ENCODE measurements at regions not wholly inside any gene's neighbourhood (a gene's known extent, or its start where the extent isn't known, plus 50 kb on each side); places are given as distances from the start of the nearest gene placed in this dataset.
"Not testable (repeated sequence)": the region's sequence is repeated elsewhere in the genome, so short reads cannot be mapped to it uniquely, and the experiment has no call there.

DNA sequence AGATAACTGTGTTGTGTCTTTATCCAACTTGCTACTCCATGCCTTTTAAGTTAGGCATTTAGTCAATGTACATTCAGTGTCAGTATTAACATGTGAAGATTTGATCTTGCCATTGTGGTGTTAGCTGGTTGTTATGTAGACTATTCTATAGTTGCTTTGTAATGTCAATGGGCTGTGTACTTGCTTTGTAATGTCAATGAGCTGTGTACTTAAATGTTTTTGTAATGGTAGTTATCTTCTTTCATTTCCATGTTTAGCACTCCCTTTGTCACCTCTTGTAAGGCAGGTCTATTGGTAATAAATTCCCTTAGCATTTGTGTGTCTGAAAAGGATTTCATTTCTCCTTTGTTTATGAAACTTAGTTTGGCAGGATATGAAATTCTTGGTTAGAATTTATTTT is 53.4 kb downstream of the MC4R start:
- DNase-seq (ENCODE audit: extremely low read depth in 1 of 2, low read depth in 1 of 2) = no peak

DNA sequence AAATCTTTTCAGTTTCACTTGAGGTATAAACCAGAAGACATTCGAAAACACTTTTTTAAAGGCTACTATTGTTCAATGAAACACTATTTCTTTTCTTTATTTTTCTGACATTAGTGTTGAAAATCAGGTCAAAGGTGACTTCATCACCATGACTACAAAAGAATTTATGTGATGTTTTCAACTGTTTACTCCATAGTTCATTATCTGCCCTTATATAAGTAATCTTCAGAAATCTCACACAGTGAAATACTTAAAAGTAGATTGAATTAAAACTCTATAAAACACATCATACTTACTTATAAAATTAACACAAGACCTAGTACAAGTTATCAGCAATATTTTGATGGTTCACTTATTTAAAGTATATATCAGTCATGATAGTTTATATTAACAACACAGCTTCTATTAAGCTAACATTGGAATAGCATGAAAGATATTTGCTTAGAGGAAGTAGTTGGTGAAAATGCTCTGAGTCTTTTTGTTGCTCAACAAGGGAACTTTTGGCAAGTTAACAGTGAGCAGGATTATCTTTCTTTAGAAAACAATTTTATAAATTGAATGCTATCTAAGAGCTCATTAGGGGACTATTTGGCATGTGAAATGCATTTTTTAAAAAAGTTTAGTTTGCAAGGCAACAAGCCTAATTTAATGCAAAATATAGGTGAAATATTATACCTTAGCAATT is 60.8 kb downstream of the MC4R start:
- no peak for DNase-seq (ENCODE audit: extremely low read depth in 1 of 2, low read depth in 1 of 2)

DNA sequence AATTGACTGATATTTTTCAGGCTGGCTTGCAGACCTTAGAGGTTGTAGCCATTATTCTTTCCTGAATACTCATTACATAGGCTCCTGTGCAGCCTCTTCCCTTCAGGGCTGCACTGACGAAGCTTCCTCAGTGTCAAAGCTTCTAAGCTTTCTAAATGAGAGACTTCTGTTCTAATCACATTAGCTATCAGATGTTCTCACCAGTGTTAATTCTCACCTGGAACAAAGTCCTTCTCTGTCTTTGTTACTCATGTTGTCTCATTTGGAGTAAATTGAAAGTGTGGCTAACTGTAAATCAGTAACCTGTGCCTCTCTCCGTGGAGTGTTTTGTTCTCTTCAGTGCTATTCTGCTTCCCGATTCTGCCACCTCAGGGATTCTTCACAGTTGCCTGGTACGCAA is 76.9 kb downstream of the MC4R start:
- no peak for DNase-seq (ENCODE audit: extremely low read depth in 1 of 2, low read depth in 1 of 2)

DNA sequence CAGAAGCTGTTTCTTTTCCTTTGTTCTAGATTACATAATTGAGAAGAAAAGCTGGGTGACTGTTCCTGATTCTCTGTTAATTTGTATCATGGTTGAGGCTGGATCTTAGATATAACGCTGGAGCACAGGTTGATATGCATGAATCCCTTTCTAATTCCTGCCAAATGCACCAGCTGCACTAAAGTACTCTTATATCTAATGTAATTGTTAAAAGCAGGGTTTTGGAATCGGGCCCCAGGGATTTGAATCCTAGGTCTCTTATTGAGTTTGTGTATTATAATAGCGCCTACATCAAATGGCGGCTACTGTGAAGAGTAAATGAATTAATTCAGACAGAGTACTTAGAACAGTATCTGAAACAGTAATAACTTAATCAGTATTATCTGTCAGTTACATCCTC is 80.4 kb downstream of the MC4R start:
- DNase-seq (ENCODE audit: extremely low read depth in 1 of 2, low read depth in 1 of 2) = no peak

DNA sequence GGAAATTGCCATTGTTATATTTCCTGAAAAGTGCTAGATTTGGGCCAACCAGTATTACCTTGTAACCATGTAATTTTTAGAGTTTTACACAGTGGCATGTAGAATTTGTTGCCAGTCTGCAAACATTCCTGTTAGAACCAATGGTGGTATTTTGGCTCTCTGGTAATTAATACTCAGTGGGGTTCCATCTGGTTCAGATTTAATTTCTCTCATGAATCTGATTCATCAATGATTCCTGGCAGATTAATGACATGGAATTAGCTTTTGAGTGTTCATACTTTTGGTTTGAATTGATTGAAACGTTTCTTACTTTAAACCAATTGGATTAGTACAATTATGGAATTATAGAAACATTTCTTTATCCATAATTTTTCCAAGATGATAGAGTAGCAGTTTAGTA is 93.2 kb downstream of the MC4R start:
- DNase-seq (ENCODE audit: extremely low read depth in 1 of 2, low read depth in 1 of 2) = no peak

DNA sequence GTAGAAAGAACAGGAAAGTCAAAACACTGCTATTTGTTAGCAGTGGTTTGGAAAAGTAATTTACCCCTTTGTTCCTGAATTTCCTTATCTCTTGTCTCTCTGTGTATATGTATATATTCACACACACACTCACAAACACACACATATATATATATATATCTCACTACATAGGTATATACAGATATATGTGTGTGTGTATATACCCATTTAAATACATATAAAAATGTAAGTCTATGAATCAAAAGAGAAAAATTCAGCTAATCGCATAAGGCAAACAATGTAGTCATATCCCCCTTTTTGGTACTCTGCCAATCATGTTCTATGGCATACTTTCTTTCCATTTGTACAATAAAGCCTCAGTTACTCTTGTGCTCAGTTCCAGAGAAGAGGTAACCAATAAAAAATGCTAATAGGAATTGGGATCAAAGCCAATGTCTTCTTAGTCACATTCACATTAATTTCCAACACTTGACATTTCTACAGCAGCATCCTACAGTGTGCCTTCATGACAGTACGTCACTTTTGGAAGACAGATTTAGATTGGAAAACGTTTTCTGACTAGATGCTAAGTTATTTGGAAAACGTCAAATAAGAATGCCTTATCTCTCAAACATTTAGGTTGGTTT is 94.6 kb downstream of the MC4R start:
- DNase-seq (ENCODE audit: extremely low read depth in 1 of 2, low read depth in 1 of 2) = no peak

DNA sequence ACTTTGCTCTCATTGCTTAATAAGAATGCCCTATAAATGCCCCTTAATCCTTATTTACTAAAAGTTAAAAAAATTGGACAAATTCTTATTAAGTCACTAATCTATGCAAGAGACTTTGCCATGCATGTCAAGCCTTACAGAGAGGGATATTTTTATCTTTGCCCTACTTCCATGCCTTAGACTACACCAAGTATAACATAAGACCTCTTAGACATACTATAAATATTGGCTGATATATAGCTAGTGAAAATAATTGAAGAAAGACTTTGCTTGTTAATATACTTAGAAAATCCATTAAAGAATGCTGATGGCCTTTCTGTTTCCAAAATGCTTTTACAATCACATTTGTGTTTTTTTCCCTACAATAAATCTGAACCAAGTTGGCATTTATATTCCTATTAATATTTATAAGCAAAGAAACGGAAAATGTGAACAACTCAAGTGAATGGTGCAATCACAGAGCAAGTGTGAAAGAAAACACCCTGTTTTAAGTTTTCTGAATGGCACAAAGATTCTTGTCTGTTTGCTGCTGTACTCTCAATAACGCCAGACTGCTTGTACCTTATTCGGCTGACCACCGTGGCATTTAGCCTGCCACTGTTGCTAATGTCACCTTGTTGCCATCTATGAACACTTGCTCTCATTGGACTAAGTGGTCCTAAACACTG is 105.0 kb downstream of the MC4R start:
- no peak for DNase-seq (ENCODE audit: extremely low read depth in 1 of 2, low read depth in 1 of 2)

DNA sequence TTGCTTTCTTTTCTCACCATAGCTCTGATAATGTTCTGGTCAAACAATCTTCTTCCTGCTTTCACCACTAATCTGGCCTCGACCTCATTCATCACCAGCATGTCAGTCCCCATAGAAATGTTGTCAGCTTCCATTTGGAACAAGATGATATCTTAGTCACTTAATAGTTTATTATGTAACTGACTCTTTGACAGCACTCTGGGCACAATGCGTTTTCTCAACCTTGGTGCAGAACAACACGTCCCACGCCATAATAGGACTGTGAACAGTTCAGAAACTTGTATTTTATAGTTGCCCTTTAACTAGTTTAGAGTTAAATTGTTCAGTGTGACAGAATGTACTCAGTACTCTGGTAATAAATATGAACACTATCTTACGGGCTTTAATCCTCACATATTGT is 106.0 kb downstream of the MC4R start:
- no peak for DNase-seq (ENCODE audit: extremely low read depth in 1 of 2, low read depth in 1 of 2)

DNA sequence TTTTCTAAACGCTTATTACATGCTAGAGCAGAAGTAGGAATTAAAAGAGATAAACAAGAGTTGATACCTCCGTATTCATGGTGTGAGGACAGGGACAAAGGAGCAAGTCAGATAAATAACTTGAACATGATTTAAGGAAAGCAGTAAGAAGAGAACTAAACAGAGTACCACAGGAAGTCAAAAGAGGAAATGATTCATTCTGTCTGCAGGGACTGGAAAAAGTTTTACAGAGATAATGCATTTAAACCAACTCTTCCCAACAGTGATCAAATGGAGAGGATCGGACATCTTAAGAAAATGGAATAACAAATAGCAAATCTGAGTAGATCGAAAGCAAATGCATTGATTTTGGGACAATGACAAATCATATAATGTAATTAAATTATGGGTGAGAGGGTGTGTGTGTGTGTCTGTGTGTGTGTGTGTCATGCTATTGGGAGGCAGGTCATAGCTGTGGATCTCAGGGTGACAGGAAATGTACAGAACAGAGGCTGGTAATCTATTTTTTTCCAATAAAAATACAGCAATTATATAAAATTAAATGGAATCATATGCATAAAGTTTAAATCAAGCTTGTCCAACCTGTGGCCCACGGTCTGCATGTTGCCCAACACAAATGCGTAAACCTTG is 113.4 kb downstream of the MC4R start:
- DNase-seq (ENCODE audit: extremely low read depth in 1 of 2, low read depth in 1 of 2) = no peak

DNA sequence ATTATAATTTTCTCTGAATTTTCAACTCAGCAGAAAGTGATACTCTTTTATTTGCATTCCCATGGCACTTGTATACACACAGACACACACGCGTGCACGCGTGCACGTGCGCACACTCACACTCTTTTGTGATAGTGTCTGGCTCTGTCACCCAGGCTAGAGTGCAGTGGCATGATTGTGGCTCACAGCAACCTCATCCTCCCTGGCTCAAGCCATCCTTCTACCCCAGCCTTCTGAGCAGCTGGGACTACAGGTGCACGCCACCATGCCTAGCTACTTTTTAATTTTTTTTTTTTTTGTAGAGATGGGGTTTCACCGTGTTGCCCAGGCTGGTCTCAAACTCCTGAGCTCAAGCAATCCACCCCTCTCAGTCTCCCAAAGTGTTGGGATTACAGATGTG is 123.2 kb downstream of the MC4R start:
- DNase-seq (ENCODE audit: extremely low read depth in 1 of 2, low read depth in 1 of 2) = no peak

DNA sequence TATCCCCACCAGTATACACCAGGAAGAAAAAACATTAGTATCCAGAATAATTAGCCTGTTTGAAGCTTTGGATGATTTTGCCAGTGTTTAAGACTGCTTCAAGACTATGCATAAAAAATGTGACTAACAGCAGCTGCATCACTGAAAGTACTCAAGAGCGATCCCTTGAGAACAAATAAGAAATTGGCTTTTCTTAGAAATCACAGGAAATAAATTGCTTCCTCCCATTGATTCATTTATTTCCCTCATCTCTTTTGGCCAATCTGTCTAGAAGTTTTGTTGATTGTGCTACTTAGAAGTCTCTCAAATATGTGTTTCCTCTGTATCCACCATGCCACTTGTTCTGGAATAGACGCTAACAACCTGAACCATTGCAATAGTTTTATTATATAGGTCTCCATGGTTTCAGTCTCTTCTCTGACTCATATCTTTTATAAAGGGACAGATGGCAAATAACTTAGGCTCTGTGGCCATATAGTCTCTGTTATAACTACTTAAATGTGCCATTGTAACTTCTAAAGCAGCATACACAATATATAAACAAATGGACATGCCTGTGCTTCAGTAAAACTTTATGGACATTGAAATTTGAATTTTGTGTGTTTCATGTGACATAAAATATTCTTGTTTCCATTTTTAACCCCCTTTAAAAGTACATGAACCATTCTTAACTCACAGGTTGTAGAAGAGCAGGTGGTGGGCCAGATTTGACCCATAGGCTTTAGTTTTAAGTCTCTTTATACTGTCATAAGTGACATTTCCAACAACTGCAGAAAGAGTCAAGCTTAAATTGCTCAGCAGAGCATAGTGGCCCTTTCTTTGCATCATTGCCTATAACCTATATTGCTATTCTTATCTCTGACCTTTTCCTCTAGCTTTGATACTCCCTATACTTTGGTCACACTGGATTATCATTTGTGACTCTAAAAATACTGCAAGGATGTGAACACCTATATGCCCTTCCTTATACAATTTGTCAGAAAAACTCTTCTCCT is 123.9 kb downstream of the MC4R start:
- no peak for DNase-seq (ENCODE audit: extremely low read depth in 1 of 2, low read depth in 1 of 2)

DNA sequence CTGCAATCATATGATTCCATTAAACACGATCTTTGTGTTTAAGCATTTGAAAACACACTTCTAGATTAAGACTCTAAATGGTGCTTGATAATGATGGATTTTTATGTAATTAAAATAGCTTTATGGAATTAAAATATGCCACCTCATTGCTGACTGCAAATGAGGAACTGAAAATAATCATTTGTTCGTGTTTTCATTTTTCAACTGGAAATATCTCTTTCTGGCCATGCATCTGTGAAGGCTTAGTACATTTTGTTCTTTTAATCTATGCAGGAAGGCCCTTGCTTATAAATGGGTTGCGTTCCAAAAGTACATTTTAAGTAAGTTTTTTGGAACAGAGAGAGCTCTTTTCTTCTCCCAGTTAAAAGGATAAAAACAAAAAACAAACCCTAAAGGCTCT is 125.5 kb downstream of the MC4R start:
- no peak for DNase-seq (ENCODE audit: extremely low read depth in 1 of 2, low read depth in 1 of 2)

DNA sequence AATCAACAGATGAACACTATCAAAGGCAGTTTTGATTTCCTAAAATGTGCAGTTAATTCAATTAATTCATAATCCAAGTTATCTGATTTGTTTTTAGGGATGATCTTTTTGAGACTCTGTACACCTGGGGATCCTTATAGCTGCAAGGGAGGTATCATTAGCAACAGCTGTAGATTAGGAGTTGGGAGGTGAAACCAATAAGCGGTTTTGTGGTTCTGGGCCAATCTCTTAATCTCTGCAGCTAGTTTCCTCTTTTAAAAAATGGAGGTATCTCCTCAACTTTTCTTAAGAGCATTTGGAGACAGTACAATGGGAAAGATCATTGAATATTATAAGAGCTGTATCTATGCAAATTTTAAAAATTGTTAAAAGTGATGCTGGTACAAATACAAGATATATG is 126.0 kb downstream of the MC4R start:
- no peak for DNase-seq (ENCODE audit: extremely low read depth in 1 of 2, low read depth in 1 of 2)

DNA sequence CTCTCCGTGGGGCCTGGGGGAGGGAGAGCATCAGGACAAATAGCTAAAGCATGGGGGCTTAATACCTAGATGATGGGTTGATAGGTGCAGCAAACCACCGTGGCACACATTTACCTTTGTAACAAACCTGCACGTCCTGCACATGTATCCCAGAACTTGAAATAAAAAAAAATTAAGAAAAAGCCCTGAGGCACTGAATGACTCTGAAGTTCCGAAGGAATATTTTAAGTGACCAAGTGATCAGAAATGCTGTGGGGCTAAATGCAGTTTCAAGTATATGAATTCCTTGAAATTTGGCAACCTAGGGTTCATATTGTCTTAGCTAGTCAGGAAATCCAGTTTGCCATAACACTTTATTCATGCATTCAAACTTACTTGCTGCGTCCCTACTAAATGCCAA is 127.5 kb downstream of the MC4R start:
- DNase-seq (ENCODE audit: extremely low read depth in 1 of 2, low read depth in 1 of 2) = no peak

DNA sequence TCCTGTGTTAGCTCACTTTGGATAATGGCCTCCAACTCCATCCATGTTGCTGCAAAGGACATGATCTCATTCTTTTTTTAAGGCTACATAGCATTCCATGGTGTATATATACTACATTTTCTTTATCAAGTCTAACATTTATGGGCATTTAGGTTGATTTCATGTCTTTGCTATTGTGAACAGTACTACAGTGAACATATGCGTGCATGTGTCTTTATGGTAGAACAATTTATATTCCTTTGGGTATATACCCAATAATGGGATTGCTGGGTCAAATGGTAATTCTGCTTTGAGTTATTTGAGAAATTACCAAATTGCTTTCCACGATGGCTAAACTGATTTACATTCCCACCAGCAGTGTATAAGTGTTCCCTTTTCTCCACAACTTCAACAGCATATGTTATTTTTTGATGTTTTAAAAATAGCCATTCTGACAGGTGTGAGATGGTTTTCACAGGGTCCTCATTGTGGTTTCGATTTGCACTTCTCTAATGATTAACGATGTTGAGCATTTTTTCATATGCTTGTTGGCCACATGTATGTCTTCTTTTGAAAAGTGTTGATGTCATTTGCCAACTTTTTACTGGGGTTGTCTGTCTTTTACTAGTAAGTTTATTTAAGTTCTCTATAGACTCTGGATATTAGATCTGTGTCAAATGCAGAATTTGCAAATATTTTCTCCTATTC is 133.4 kb downstream of the MC4R start:
- DNase-seq (ENCODE audit: extremely low read depth in 1 of 2, low read depth in 1 of 2) = not testable (repeated sequence)

DNA sequence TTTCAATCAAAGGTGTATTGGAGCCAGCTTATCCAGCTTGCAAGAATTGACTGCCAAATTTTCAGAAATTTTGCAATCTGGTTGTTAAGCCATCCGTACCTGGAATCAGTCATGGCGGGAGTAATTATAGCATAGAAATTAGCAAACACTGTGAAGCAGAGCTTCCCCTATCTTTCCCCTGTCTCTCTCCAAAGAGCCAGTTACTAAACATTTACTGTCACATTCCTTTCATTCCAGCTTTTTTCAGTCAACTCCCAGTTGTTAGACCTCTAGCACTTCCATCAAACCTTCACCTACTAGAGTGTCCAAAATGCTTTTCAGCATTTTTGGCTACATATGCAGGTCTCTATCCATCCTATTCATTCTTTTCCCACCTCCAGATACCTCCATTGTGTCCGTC is 137.4 kb downstream of the MC4R start:
- no peak for DNase-seq (ENCODE audit: extremely low read depth in 1 of 2, low read depth in 1 of 2)

DNA sequence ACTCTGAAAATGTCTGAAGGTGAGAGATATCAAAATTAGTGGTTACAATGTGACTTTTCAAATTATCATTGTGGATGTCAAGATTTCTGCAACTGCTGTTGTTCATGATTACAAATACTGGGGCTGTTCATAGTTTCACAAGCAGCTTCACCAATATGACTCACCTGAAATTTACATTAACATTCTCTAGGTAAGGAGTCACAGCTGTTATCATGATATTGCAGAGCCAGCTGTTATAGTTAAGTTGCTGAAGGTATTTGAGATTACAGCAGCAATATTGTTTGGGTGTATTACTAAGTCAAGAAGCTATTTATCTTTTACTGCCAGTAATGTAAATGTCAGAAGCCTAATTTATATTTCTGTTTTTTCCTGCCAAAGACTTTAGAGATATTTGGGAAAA is 140.0 kb downstream of the MC4R start:
- DNase-seq (ENCODE audit: extremely low read depth in 1 of 2, low read depth in 1 of 2) = no peak

DNA sequence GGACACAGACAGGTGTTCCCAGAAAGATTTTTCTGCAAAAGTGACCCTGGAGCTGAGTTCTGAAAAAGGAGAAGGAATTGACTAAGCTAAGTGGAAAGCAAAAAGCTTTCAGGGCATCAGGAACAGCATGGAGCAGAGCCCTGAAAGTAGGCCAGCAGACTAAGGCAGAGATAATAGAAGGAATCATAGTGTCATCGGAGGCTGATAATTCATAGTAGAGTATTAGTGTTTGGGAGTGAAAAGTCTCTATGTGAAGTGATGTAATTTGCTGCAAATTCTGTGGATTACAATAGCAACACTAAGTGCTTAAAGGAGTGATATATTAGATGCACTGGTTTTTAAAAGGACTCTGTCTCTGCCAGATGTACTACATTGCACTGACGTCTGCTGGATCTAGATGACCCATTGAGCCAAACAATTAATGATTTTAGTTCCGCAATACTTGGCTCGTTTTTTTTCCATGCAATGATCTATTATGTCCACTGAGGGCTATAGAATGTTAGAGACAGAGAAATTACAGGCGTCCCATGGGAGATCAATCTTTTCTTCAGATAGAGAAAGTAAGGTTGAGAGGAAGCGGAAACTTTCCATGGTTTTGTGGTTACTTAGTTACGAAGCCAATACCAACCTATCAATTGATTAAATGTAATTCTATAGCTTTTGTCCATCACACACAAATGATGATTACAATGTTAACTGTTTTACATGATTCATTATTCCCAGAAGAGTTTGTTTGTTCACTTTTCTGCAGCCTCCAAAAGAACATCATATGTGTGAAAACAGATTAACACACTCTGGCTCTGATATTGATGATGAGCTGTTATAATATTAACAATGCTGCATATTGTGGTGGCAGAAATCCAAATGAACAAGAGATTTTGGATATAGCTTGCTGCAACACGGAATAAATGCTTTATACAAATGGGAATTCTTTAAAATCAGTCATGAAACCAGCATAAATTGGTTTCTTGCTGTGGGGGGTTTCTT is 143.7 kb downstream of the MC4R start:
- DNase-seq (ENCODE audit: extremely low read depth in 1 of 2, low read depth in 1 of 2) = no peak

DNA sequence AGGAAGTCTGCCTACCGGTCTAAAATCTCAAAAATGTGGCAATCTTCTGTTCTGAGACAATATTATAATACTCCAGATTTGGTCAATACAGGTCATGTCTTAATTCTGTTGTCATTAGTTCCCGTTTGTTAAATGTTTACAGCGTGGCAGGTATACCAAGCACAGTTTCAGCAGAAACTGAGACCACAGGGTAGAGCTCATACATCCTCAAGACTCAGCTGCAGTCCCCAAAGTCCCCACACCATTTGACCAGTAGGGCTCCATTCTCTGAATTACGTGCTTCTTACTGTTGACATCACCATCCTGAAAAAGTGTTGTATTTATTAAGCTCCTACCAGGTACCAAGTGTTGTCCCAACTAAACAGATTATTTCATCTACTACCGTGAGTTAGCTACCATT is 157.1 kb downstream of the MC4R start:
- DNase-seq (ENCODE audit: extremely low read depth in 1 of 2, low read depth in 1 of 2) = no peak

All from activated CD8-positive, alpha-beta memory T cell treated with anti-CD3 and anti-CD28 coated beads for 1 hour (primary cell).